ENCODE measurements at regions not wholly inside any gene's neighbourhood (a gene's known extent, or its start where the extent isn't known, plus 50 kb on each side); places are given as distances from the start of the nearest gene placed in this dataset.

GRCh38 chr3:5045961-5046360, 66.7 kb downstream of the BHLHE40 start:
- ChIA-PET POLR2A (no interaction called here), CTCF (ENCODE audit: unreplicated experiment) (no interaction called here)
- Histone ChIP-seq H3K79me2 (ENCODE audit: insufficient read depth, low read depth, low read length) (no peaks in the 10 kb centered on the region), H3K4me2 (ENCODE audit: low read length) (no peak overlapping the region), H3K27ac (ENCODE audit: low read depth, low read length, poor library complexity, severe bottlenecking) (no peak overlapping the region), H3K9me2 (ENCODE audit: insufficient read depth, low read length) (no peaks in the 10 kb centered on the region), H3K4me3 (ENCODE audit: low read depth, low read length, poor library complexity, severe bottlenecking) (no peak overlapping the region), H2AFZ (ENCODE audit: low read length) (no peak overlapping the region), H4K20me1 (ENCODE audit: insufficient read depth, low read length) (no peaks in the 10 kb centered on the region), H3K36me3 (ENCODE audit: insufficient read depth, low read length) (no peaks in the 10 kb centered on the region), H3K9me3 (ENCODE audit: low read length) (no peaks in the 10 kb centered on the region), H3K4me1 (ENCODE audit: insufficient read depth, low read length, poor library complexity, severe bottlenecking) (no peaks in the 10 kb centered on the region)
- TF ChIP-seq EZH2phosphoT487 (IDR thresholded peaks at IDR 0.05; ENCODE audit: borderline replicate concordance, low read depth, low read length) = no peak
- TF ChIP-seq, protein P1, sequence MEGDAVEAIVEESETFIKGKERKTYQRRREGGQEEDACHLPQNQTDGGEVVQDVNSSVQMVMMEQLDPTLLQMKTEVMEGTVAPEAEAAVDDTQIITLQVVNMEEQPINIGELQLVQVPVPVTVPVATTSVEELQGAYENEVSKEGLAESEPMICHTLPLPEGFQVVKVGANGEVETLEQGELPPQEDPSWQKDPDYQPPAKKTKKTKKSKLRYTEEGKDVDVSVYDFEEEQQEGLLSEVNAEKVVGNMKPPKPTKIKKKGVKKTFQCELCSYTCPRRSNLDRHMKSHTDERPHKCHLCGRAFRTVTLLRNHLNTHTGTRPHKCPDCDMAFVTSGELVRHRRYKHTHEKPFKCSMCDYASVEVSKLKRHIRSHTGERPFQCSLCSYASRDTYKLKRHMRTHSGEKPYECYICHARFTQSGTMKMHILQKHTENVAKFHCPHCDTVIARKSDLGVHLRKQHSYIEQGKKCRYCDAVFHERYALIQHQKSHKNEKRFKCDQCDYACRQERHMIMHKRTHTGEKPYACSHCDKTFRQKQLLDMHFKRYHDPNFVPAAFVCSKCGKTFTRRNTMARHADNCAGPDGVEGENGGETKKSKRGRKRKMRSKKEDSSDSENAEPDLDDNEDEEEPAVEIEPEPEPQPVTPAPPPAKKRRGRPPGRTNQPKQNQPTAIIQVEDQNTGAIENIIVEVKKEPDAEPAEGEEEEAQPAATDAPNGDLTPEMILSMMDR (conservative IDR thresholded peaks at IDR 0.05; ENCODE audit: low read length) = no peak
- BruUV-seq (replicated peaks) = no TSS peak
- intact Hi-C loops (cut with micrococcal nuclease; ENCODE audit: unreplicated experiment) = no loop called here
- DNase-seq (ENCODE audit: low spot score) = no peak

DNA sequence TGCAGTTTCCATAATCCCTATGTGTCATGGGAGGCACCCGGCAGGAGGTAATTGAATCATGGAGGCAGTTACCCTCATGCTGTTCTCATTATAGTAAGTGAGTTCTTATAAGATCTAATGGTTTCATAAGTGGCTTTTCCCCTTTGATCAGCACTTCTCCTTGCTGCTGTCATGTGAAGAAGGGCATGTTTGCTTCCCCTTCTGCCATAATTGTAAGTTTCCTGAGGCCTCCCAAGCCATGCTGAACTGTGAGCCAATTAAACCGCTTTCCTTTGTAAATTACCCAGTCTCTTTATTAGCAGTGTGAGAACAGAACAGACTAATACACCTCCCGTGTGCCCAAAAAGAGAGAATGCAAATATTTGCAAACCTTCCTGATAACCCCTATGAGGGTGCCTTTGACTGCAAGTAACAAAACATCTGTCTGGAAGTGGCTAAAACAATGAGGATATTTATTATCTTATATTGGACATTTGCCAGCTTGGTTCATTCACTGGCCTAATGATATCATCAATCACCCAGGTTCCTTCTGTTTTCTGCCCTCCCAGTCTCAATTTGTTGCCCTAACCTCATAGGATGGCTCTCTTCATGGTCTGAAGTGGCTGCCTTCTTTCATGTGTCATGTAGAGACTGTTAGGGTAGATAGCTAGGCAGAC, 68.7 kb downstream of the BHLHE40 start:
- Histone ChIP-seq H3K9me3 (ENCODE audit: low read length) (no peaks in the 10 kb centered on the region), H3K9me2 (ENCODE audit: insufficient read depth, low read length) (no peaks in the 10 kb centered on the region), H2AFZ (ENCODE audit: low read length) (no peak overlapping the region), H3K27ac (ENCODE audit: low read depth, low read length, poor library complexity, severe bottlenecking) (no peak overlapping the region), H3K79me2 (ENCODE audit: insufficient read depth, low read depth, low read length) (no peaks in the 10 kb centered on the region), H4K20me1 (ENCODE audit: insufficient read depth, low read length) (no peaks in the 10 kb centered on the region), H3K36me3 (ENCODE audit: insufficient read depth, low read length) (no peaks in the 10 kb centered on the region), H3K4me2 (ENCODE audit: low read length) (no peak overlapping the region), H3K4me1 (ENCODE audit: insufficient read depth, low read length, poor library complexity, severe bottlenecking) (no peaks in the 10 kb centered on the region), H3K4me3 (ENCODE audit: low read depth, low read length, poor library complexity, severe bottlenecking) (no peak overlapping the region)
- no peak for DNase-seq (ENCODE audit: low spot score)
- POLR2A ChIA-PET = no interaction called here
- TF ChIP-seq EZH2phosphoT487 (IDR thresholded peaks at IDR 0.05; ENCODE audit: borderline replicate concordance, low read depth, low read length) = no peak
- TF ChIP-seq, protein P1 (conservative IDR thresholded peaks at IDR 0.05; ENCODE audit: low read length) = no peak
- CTCF ChIA-PET (ENCODE audit: unreplicated experiment) = no interaction called here
- no TSS peak for BruUV-seq (replicated peaks)
- intact Hi-C loops (cut with micrococcal nuclease; ENCODE audit: unreplicated experiment) = no loop called here

DNA sequence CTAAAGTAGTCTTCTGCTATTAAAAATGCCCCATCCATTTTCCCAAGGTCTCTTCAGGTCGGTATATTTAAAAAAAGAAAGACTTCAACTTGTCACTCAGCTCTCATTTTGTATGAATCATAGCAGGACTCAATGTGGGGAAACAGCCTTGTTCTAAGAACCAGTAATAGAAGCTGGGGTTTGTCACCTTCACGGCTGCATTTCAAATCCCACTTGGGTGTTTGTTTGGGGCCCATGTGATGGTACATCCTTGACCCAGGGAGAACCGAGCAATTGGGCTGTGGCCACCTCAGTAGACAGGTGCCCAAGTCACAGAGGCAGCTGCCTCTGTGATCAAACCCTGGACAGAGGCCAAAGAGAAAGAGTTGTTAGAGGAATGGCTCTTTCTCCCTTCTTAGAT, 70.3 kb upstream of the ARL8B start:
- Histone ChIP-seq H3K4me3 (ENCODE audit: low read depth, low read length, poor library complexity, severe bottlenecking) (no peak overlapping the region), H3K9me3 (ENCODE audit: low read length) (no peaks in the 10 kb centered on the region), H2AFZ (ENCODE audit: low read length) (no peak overlapping the region), H4K20me1 (ENCODE audit: insufficient read depth, low read length) (no peaks in the 10 kb centered on the region), H3K79me2 (ENCODE audit: insufficient read depth, low read depth, low read length) (no peaks in the 10 kb centered on the region), H3K4me2 (ENCODE audit: low read length) (no peak overlapping the region), H3K9me2 (ENCODE audit: insufficient read depth, low read length) (no peaks in the 10 kb centered on the region), H3K27ac (ENCODE audit: low read depth, low read length, poor library complexity, severe bottlenecking) (no peak overlapping the region), H3K4me1 (ENCODE audit: insufficient read depth, low read length, poor library complexity, severe bottlenecking) (no peaks in the 10 kb centered on the region), H3K36me3 (ENCODE audit: insufficient read depth, low read length) (no peaks in the 10 kb centered on the region)
- ChIA-PET POLR2A (interaction anchor here (0.6 to 0.8 kb wide), 2 partner anchors 8 to 119 kb away, joined by 3 to 4 read pairs; no protein-coding TSS in a partner anchor), CTCF (ENCODE audit: unreplicated experiment) (interaction anchor here (1.0 kb wide), 1 partner anchor 340 kb away, joined by 3 read pairs; no protein-coding TSS in a partner anchor)
- no peak for DNase-seq (ENCODE audit: low spot score)
- BruUV-seq (replicated peaks) = no TSS peak
- TF ChIP-seq, protein P1 (conservative IDR thresholded peaks at IDR 0.05; ENCODE audit: low read length) = no peak
- no peak for TF ChIP-seq EZH2phosphoT487 (IDR thresholded peaks at IDR 0.05; ENCODE audit: borderline replicate concordance, low read depth, low read length)
- intact Hi-C loops (cut with micrococcal nuclease; ENCODE audit: unreplicated experiment) = loop anchor here (10.0 kb wide), 1 partner anchor 167 kb away; no protein-coding TSS in a partner anchor

Measured in OCI-LY7 (cell line).